HepG2 (cell line): ENCODE measurements at regions not wholly inside any gene's neighbourhood (a gene's known extent, or its start where the extent isn't known, plus 50 kb on each side); places are given as distances from the start of the nearest gene placed in this dataset.

Experiments
- ATAC-seq: fragments of 200-7000 bp; cut with Tn5 transposase; 3 replicates; pipeline ENCODE4 v1.9.1; 2020; ENCODE audit warnings: mild to moderate bottlenecking, moderate library complexity
- BruUV-seq: library from RNA; stranded (reverse); fragments of 400-500 nt; replicated peaks from 2 replicates; lab custom pipeline; 2021; lab: Mats Ljungman, UMichigan
- CTCF ChIA-PET: fragments of 300-600 bp; formaldehyde crosslinking; extraction: SDS; loops from one replicate; lab custom pipeline; 2021; ENCODE audit warnings: low total read pairs, inconsistent platforms, low intra/inter-chr PET ratio; lab: Yijun Ruan, JAX
- POLR2A ChIA-PET: fragments of 350-600 bp; sonication (Branson Sonifier 250); formaldehyde crosslinking; loops from one replicate; lab custom pipeline; 2020; ENCODE audit warnings: antibody characterized with exemption, inconsistent platforms; lab: Yijun Ruan, JAX
- DNase-seq: peaks from one replicate; pipeline ENCODE4 v3.0.0-alpha.2; 2015; ENCODE audit warnings: low spot score
- FAIRE-seq: peaks from 3 replicates; lab custom pipeline; 2011; peaks lifted over from hg19 to GRCh38; lab: Jason Lieb, UNC
- H2AFZ ChIP-seq: one replicate; pipeline ENCODE4 v1.6.1; 2011; ENCODE audit warnings: low read length, inconsistent platforms
- H3K27ac ChIP-seq: fragments of 300-600 bp; 3 replicates; pipeline ENCODE4 v1.8.0; 2011; ENCODE audit warnings: mixed run types, mild to moderate bottlenecking, mixed read lengths, low read length, inconsistent platforms; ENCODE audit not compliant: insufficient read depth; ENCODE audit errors: extremely low read length
- H3K27me3 ChIP-seq, 2 experiments: fragments of 200-600 bp in 1 of 2; 2 replicates in 1 of 2; 3 replicates in 1 of 2; pipeline versions ENCODE4 v1.6.0 to v1.8.0; 2011; ENCODE audit warnings: low read length in 2 of 2, mild to moderate bottlenecking in 2 of 2, moderate library complexity in 2 of 2, inconsistent platforms in 1 of 2; ENCODE audit not compliant: insufficient read depth in 2 of 2, control insufficient read depth in 1 of 2
- H3K36me3 ChIP-seq, 2 experiments: fragments of 200-600 bp in 1 of 2; replicated peaks in 1 of 2; 2 replicates in 1 of 2; 3 replicates in 1 of 2; pipeline versions ENCODE4 v1.5.1 to v1.8.0; 2011; ENCODE audit warnings: low read length in 2 of 2, inconsistent platforms in 1 of 2; ENCODE audit not compliant: insufficient read depth in 2 of 2, control insufficient read depth in 1 of 2
- H3K4me1 ChIP-seq: 2 replicates; pipeline ENCODE4 v1.5.1; 2012; ENCODE audit warnings: low read length, inconsistent platforms; ENCODE audit not compliant: insufficient read depth
- H3K4me2 ChIP-seq: 2 replicates; pipeline ENCODE4 v1.6.0; 2011; ENCODE audit warnings: low read depth, low read length, inconsistent platforms
- H3K4me3 ChIP-seq, 3 experiments: fragments of 200-600 bp in 1 of 3; sonication (generic), shearing (Covaris generic) in 1 of 3; replicated peaks in 1 of 3; 2 replicates each; pipeline ENCODE4 v1.5.1; 2011 to 2016; ENCODE audit warnings: low read length in 3 of 3, inconsistent platforms in 2 of 3, low read depth in 2 of 3, mild to moderate bottlenecking in 2 of 3, control low read depth in 1 of 3, mixed read lengths in 1 of 3; ENCODE audit not compliant: insufficient read depth in 1 of 3
- H3K79me2 ChIP-seq: one replicate; pipeline ENCODE4 v1.6.1; 2011; ENCODE audit warnings: low read length, inconsistent platforms; ENCODE audit not compliant: insufficient read depth
- H3K9ac ChIP-seq: 2 replicates; pipeline ENCODE4 v1.6.0; 2011; ENCODE audit warnings: mild to moderate bottlenecking, low read depth, low read length, inconsistent platforms; ENCODE audit not compliant: insufficient read depth
- H3K9me3 ChIP-seq: 2 replicates; pipeline ENCODE4 v1.5.1; 2012; ENCODE audit warnings: mild to moderate bottlenecking, low read length
- H4K20me1 ChIP-seq: 2 replicates; pipeline ENCODE4 v1.6.0; 2011; ENCODE audit warnings: inconsistent platforms, mild to moderate bottlenecking, low read length, moderate library complexity; ENCODE audit not compliant: insufficient read depth
- FOXP1 ChIP-seq, 2 experiments: fragments of 450-650 bp in 1 of 2; IDR thresholded peaks; 2 replicates each; pipeline ENCODE4 v1.6.1; 2017 to 2018; ENCODE audit warnings: antibody characterized with exemption in 1 of 2
- HNRNPH1 ChIP-seq: fragments of 200-400 bp; formaldehyde crosslinking; optimal IDR thresholded peaks from 2 replicates; pipeline ENCODE3; 2017; ENCODE audit warnings: mild to moderate bottlenecking, low read depth, low read length
- MLXIP ChIP-seq: sonication (generic); formaldehyde crosslinking; IDR thresholded peaks from 2 replicates; pipeline ENCODE4 v1.9.0; 2021; ENCODE audit warnings: missing genetic modification reagents, borderline replicate concordance
- NFYB ChIP-seq: sonication (generic); formaldehyde crosslinking; IDR thresholded peaks from 2 replicates; pipeline ENCODE4 v1.4.0; 2020; ENCODE audit warnings: missing genetic modification reagents
- PPARG ChIP-seq: conservative IDR thresholded peaks from 2 replicates; pipeline ENCODE4 v1.6.1; 2016; ENCODE audit warnings: missing biosample characterization, missing genetic modification reagents
- REXO4 ChIP-seq: sonication (generic); formaldehyde crosslinking; IDR thresholded peaks from 2 replicates; pipeline ENCODE4 v1.8.0; 2022; ENCODE audit warnings: missing genetic modification reagents, mild to moderate bottlenecking, borderline replicate concordance
- ZGPAT ChIP-seq: IDR thresholded peaks from 2 replicates; pipeline ENCODE4 v1.6.1; 2016; ENCODE audit warnings: mild to moderate bottlenecking
- ZNF780A ChIP-seq: sonication (generic); formaldehyde crosslinking; IDR thresholded peaks from 2 replicates; pipeline ENCODE4 v1.8.0; 2022; ENCODE audit warnings: mild to moderate bottlenecking, missing genetic modification reagents, moderate library complexity
- WGBS: methylation state at CpG from one replicate; pipeline ENCODE4 v1.1.6; 2017; ENCODE audit warnings: low lambda C conversion rate; 5-methylcytosine and 5-hydroxymethylcytosine counted together
- in situ Hi-C: cut with HindIII; loops from 2 replicates; pipeline ENCODE4 v1.10.0; 2017; ENCODE audit warnings: low pct_unique_long_range_greater_than_20kb; ENCODE audit not compliant: extremely low pct_ligation_motif_present
- intact Hi-C: fragments of 100-400 bp; cut with micrococcal nuclease; formaldehyde crosslinking; loops from one replicate; pipeline ENCODE4 v1.10.0; 2022; ENCODE audit not compliant: unreplicated experiment

GRCh38 chr2:55999790-56000189 lies 76.2 kb upstream of the EFEMP1 start:
- Histone ChIP-seq H3K27ac (no peak overlapping the region), H2AFZ (no peak overlapping the region), H3K4me1 (no peaks in the 10 kb centered on the region), H3K9me3 (no peaks in the 10 kb centered on the region), H3K9ac (no peak overlapping the region), H3K36me3 (no peaks in the 10 kb centered on the region), H4K20me1 (no peaks in the 10 kb centered on the region), H3K4me3 (no peak overlapping the region), H3K79me2 (no peaks in the 10 kb centered on the region), H3K4me2 (no peak overlapping the region), H3K27me3 (no peaks in the 10 kb centered on the region)
- intact Hi-C loops: no loop called here
- in situ Hi-C loops: no loop called here
- POLR2A ChIA-PET: no interaction called here
- CTCF ChIA-PET: no interaction called here
- DNase-seq: no peak
- WGBS: 1% methylated on average over 2 of the region's 2 CpGs
- TF ChIP-seq PPARG (CRISPR knock-in tag) (no peak), ZGPAT (no peak), MLXIP (CRISPR knock-in tag) (no peak), ZNF780A (CRISPR knock-in tag) (no peak), FOXP1 (IDR thresholded peaks at IDR 0.05) (no peak), FOXP1 (CRISPR knock-in tag; IDR thresholded peaks at IDR 0.05) (no peak), HNRNPH1 (no peak), NFYB (CRISPR knock-in tag) (no peak), REXO4 (no peak)
- no peak for FAIRE-seq
- no TSS peak for BruUV-seq
- no peak for ATAC-seq
